Fibroblast of the aortic adventitia (primary cell): ENCODE measurements at regions not wholly inside any gene's neighbourhood (a gene's known extent, or its start where the extent isn't known, plus 50 kb on each side); places are given as distances from the start of the nearest gene placed in this dataset.
A peak's percentile ranks its signal among the peaks of the same experiment; 100 is the strongest.

Experiments
- DNase-seq: peaks from one replicate; pipeline ENCODE4 v3.0.0-alpha.2; 2010; ENCODE audit warnings: low read depth
- H3K4me3 ChIP-seq: 2 replicates; pipeline ENCODE4 v1.5.1; 2011; ENCODE audit warnings: low read depth, mild to moderate bottlenecking, control low read depth, low read length, moderate library complexity
- TF ChIP-seq, protein P1 (sequence below): IDR thresholded peaks from 2 replicates; pipeline ENCODE4 v1.5.1; 2011; ENCODE audit warnings: mild to moderate bottlenecking, low read length, control low read depth, inconsistent platforms; ENCODE audit not compliant: insufficient read depth

- TF ChIP-seq, protein P1, sequence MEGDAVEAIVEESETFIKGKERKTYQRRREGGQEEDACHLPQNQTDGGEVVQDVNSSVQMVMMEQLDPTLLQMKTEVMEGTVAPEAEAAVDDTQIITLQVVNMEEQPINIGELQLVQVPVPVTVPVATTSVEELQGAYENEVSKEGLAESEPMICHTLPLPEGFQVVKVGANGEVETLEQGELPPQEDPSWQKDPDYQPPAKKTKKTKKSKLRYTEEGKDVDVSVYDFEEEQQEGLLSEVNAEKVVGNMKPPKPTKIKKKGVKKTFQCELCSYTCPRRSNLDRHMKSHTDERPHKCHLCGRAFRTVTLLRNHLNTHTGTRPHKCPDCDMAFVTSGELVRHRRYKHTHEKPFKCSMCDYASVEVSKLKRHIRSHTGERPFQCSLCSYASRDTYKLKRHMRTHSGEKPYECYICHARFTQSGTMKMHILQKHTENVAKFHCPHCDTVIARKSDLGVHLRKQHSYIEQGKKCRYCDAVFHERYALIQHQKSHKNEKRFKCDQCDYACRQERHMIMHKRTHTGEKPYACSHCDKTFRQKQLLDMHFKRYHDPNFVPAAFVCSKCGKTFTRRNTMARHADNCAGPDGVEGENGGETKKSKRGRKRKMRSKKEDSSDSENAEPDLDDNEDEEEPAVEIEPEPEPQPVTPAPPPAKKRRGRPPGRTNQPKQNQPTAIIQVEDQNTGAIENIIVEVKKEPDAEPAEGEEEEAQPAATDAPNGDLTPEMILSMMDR = no peak
- H3K4me3 ChIP-seq = no peak overlapping the region
- DNase-seq = no peak
These were observed 132.3 kb downstream of the MTPAP start for GRCh38 chr10:30216821-30217220.

GRCh38 chr10:30215623-30216022 lies 133.5 kb downstream of the MTPAP start:
- no peak overlapping the region for H3K4me3 ChIP-seq
- TF ChIP-seq, protein P1 = no peak
- DNase-seq = peak; percentile 13

- DNase-seq = peak; percentile 48
- TF ChIP-seq, protein P1 = no peak
- no peak overlapping the region for H3K4me3 ChIP-seq
These were observed 133.9 kb downstream of the MTPAP start for GRCh38 chr10:30215141-30215540.

DNA sequence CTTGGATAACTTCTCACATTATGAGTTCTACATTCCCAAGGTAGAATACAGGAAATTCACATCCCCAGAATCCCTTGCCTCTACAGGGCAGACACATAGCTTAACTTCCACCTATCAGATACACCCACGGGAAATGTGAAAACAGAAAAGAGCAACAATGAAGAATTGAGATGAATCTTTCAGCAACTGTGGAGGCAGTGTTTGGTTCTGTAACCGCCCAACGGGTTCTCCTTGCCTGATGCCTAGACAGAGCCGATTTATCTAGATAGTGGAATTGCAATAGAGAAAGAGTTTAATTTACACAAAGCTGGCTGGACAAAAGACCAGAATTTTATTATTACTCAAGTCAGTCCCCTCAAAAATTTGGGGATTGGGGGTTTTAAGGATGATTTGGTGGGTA lies 138.8 kb downstream of the MTPAP start:
- no peak overlapping the region for H3K4me3 ChIP-seq
- TF ChIP-seq, protein P1 = no peak
- no peak for DNase-seq

DNA sequence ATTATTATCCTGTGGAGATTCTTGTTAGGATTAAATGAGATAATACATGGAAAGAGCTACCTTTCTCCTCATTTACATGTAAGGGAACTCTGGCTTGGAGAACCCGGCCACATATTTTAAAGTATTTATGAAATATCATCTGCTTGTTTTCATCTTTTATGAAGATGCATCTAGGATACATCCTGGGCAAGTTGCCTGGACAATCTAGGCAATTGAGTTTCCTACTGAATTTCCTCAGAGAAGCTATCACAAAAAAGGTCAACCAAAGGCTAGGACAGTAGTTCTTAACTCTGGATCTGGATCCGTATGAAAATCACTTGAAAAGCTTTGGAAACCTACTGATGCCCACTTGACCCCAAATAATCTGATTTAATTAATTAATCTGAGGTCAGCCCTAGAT lies 140.7 kb downstream of the MTPAP start:
- no peak for DNase-seq
- TF ChIP-seq, protein P1 = no peak
- H3K4me3 ChIP-seq = no peak overlapping the region

DNA sequence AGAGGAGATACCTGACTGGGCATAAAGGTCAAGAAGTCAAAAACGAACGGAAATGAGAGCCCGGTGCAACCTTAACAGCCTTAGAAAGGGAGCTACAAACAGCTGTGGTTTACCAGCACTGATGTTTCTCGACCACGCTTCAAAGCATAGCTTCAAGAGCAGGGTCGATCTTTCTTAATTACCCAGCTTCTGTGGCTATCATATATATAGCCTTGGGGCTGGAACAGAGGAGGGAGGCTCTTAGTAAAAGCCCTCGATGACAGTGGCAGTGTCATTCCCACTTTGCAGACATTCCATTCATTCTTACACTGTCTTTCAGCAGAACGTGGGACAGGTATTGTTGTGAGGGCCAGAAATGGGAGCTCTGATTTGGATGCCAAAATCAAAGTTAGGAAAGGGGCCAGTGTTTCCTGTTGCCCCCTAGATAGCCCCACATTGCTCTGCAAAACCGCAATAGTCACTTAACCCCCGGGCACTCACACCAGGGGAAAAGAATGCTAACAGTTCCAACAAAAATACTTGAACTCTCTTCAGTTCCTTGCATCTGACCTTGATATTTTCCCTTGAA lies 141.5 kb downstream of the MTPAP start:
- H3K4me3 ChIP-seq = no peak overlapping the region
- no peak for DNase-seq
- TF ChIP-seq, protein P1 = no peak

DNA sequence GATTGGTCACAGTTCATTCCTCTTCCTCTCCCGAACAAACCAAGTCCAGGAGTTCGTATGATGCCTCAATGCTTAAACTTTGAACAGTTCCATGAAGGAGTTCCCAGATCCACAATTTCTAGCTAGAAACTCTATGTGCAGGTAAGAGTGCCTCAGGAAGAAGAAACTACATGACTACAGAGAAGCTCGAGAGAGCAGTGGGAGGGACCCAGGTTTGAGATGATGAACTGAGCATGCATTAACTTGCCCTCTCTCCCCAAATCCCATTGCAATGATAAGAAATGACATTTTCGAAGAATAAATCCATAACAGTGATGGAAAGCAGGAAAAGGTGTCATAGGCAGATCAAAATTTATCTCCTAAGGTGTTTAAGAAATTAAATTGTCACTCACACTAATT lies 140.6 kb upstream of the JCAD start:
- H3K4me3 ChIP-seq = no peak overlapping the region
- TF ChIP-seq, protein P1 = no peak
- no peak for DNase-seq
